Endothelial cell of umbilical vein (primary cell): ENCODE measurements at regions not wholly inside any gene's neighbourhood (a gene's known extent, or its start where the extent isn't known, plus 50 kb on each side); places are given as distances from the start of the nearest gene placed in this dataset.

Source experiments
- EZH2 ChIP-seq: IDR thresholded peaks from 2 replicates; pipeline ENCODE4 v1.6.1; 2012; ENCODE audit warnings: borderline replicate concordance, low read depth, mild to moderate bottlenecking, moderate library complexity, low read length, inconsistent platforms; ENCODE audit not compliant: severe bottlenecking
- GATA2 ChIP-seq: IDR thresholded peaks from 2 replicates; pipeline ENCODE4 v1.7.0; 2011; ENCODE audit warnings: low read depth, mild to moderate bottlenecking, moderate library complexity, mixed read lengths, low read length; ENCODE audit not compliant: insufficient read length, insufficient read depth
- JUN ChIP-seq: IDR thresholded peaks from 2 replicates; pipeline ENCODE4 v1.6.1; 2011; ENCODE audit warnings: borderline replicate concordance, low read depth; ENCODE audit not compliant: insufficient read length, insufficient read depth
- MAX ChIP-seq: IDR thresholded peaks from 2 replicates; pipeline ENCODE4 v1.6.1; 2011; ENCODE audit not compliant: insufficient read depth, insufficient read length
- MYC ChIP-seq: IDR thresholded peaks from one replicate; pipeline ENCODE4 v1.6.1; 2011; ENCODE audit warnings: mild to moderate bottlenecking, low read depth, low read length
- POLR2A ChIP-seq: IDR thresholded peaks from 2 replicates; pipeline ENCODE4 v1.6.1; 2012; ENCODE audit warnings: low read depth, mild to moderate bottlenecking, control low read depth, low read length
- POLR2AphosphoS5 ChIP-seq: IDR thresholded peaks from 2 replicates; pipeline ENCODE4 v1.6.1; 2012; ENCODE audit warnings: low read depth, mild to moderate bottlenecking, control low read depth, low read length, moderate library complexity; ENCODE audit not compliant: insufficient read depth
- TF ChIP-seq, protein P1 (sequence below), 2 donors: IDR thresholded peaks; 1 replicate in 1 of 2; 2 replicates in 1 of 2; pipeline ENCODE4 v1.5.1; 2011; ENCODE audit warnings: low read length in 2 of 2, mild to moderate bottlenecking in 2 of 2, moderate library complexity in 2 of 2, control low read depth in 1 of 2, inconsistent platforms in 1 of 2, low read depth in 1 of 2; ENCODE audit not compliant: insufficient read depth in 1 of 2; ENCODE audit errors: extremely low read depth in 1 of 2

DNA sequence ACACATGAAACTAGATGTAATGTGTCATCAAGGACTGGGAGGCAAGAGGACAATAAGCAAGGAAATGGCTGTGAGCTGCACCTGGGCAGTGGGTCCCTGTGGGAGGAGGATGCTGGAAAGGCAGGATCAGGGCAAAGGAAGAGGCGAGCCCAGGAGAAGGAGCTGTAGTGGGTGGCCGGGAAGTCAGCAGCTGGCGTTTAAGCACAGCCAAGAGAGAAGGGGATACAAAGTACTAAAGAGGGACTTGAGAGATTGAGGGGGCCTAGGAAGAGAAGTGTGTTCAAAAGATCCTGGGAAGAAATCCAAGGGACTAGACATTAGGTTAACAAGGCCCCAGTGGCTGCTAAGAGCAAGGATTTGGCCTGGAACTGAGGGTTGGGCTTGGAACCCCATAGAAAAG is 188.5 kb upstream of the SLC24A5 start:
- TF ChIP-seq, protein P1, sequence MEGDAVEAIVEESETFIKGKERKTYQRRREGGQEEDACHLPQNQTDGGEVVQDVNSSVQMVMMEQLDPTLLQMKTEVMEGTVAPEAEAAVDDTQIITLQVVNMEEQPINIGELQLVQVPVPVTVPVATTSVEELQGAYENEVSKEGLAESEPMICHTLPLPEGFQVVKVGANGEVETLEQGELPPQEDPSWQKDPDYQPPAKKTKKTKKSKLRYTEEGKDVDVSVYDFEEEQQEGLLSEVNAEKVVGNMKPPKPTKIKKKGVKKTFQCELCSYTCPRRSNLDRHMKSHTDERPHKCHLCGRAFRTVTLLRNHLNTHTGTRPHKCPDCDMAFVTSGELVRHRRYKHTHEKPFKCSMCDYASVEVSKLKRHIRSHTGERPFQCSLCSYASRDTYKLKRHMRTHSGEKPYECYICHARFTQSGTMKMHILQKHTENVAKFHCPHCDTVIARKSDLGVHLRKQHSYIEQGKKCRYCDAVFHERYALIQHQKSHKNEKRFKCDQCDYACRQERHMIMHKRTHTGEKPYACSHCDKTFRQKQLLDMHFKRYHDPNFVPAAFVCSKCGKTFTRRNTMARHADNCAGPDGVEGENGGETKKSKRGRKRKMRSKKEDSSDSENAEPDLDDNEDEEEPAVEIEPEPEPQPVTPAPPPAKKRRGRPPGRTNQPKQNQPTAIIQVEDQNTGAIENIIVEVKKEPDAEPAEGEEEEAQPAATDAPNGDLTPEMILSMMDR (IDR thresholded peaks at IDR 0.05; ENCODE audit: extremely low read depth in 1 of 2, insufficient read depth in 1 of 2, low read depth in 1 of 2, low read length in 2 of 2) = no peak
- no peak for TF ChIP-seq POLR2AphosphoS5
- TF ChIP-seq POLR2A = no peak
- no peak for TF ChIP-seq EZH2
- TF ChIP-seq GATA2 = no peak
- TF ChIP-seq JUN = no peak
- TF ChIP-seq MAX = no peak
- no peak for TF ChIP-seq MYC
